ENCODE measurements at regions not wholly inside any gene's neighbourhood (a gene's known extent, or its start where the extent isn't known, plus 50 kb on each side); places are given as distances from the start of the nearest gene placed in this dataset.
"Not testable (repeated sequence)": the region's sequence is repeated elsewhere in the genome, so short reads cannot be mapped to it uniquely, and the experiment has no call there.

- not testable (repeated sequence) for H3K4me3 Mint-ChIP-seq, H3K27me3 Mint-ChIP-seq, H3K9me3 Mint-ChIP-seq, H3K4me1 Mint-ChIP-seq, H3K36me3 Mint-ChIP-seq, H3K27ac Mint-ChIP-seq
Observed at GRCh38 chr4:4028752-4029151, 198.0 kb downstream of the OTOP1 start.

- H3K36me3 Mint-ChIP-seq, H3K4me1 Mint-ChIP-seq, H3K9me3 Mint-ChIP-seq, H3K4me3 Mint-ChIP-seq, H3K27ac Mint-ChIP-seq, H3K27me3 Mint-ChIP-seq: not testable (repeated sequence)
Observed at GRCh38 chr4:4030509-4030908, 196.2 kb downstream of the OTOP1 start.

DNA sequence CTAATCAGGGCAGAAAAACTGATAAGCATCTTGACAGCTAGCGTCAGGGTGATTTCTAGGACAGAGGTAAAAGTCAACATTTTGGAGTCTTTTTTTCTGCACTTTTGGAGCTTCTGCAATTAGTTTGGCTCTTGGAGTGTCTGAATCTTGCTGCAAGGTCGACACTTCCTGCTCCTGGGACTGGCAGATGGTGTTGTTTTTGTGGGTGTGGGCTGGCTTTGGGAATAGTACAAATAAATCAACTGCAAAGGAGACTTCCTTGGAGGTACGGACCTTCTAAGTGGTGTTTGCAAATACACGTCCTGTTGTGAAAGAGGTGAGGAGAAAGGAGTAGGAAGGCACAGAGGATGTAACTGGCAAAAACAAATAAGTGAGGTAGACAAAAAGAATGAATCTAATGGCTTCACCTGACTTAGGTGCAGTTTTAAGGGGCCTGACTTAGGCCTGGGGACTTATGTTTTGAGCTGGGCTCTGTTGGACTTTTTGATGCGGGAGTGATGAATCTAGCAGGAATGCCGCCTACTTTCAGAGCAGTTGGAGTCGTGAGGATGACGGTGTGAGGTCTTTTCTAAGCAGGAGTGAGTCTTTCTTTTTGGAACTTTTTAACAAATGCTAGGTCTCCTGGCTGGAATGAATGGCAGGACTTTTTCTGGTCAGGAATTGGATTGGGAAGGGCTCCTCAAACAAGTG is 195.1 kb downstream of the OTOP1 start:
- not testable (repeated sequence) for H3K36me3 Mint-ChIP-seq, H3K27me3 Mint-ChIP-seq, H3K4me1 Mint-ChIP-seq, H3K9me3 Mint-ChIP-seq, H3K4me3 Mint-ChIP-seq, H3K27ac Mint-ChIP-seq

DNA sequence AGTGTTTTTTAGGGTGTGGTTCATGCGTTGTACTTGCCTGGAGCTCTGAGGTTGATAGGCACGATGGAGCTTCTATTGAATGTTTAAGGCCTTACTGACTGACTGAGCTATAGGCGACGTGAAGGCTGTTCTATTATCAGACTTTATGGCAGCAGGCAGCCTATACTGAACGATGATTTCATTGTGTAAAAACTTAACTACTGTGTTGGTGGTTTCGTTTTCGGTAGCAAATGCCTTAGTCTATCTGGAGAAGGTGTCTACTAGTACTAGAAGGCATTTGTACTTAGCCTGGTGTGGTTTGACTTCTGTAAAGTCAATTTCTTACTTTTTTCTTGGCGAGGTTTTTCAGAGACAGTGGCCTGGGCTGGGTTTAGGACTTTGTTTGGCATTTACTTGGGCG is 194.4 kb downstream of the OTOP1 start:
- H3K27me3 Mint-ChIP-seq, H3K4me1 Mint-ChIP-seq, H3K36me3 Mint-ChIP-seq, H3K4me3 Mint-ChIP-seq, H3K9me3 Mint-ChIP-seq, H3K27ac Mint-ChIP-seq: not testable (repeated sequence)

GRCh38 chr4:4032801-4033605 is 193.7 kb downstream of the OTOP1 start:
- not testable (repeated sequence) for H3K9me3 Mint-ChIP-seq, H3K27ac Mint-ChIP-seq, H3K36me3 Mint-ChIP-seq, H3K27me3 Mint-ChIP-seq, H3K4me3 Mint-ChIP-seq, H3K4me1 Mint-ChIP-seq

- not testable (repeated sequence) for H3K9me3 Mint-ChIP-seq, H3K4me3 Mint-ChIP-seq, H3K27ac Mint-ChIP-seq, H3K4me1 Mint-ChIP-seq, H3K36me3 Mint-ChIP-seq
- peaks cover 12% of the 10 kb centered on the region for H3K27me3 Mint-ChIP-seq
Observed at GRCh38 chr4:4037399-4038138, 189.2 kb downstream of the OTOP1 start.

- not testable (repeated sequence) for H3K4me3 Mint-ChIP-seq, H3K9me3 Mint-ChIP-seq, H3K27ac Mint-ChIP-seq, H3K36me3 Mint-ChIP-seq
- Mint-ChIP-seq H3K27me3 (peaks cover 54% of the 10 kb centered on the region), H3K4me1 (peaks cover 13% of the 10 kb centered on the region)
Observed at GRCh38 chr4:4045823-4046222, 180.9 kb downstream of the OTOP1 start.

- not testable (repeated sequence) for H3K9me3 Mint-ChIP-seq, H3K36me3 Mint-ChIP-seq, H3K27ac Mint-ChIP-seq, H3K4me3 Mint-ChIP-seq
- H3K27me3 Mint-ChIP-seq, result peaks cover 52% of the 10 kb centered on the region
- H3K4me1 Mint-ChIP-seq, result peaks cover 13% of the 10 kb centered on the region
Observed at GRCh38 chr4:4046686-4047085, 180.0 kb downstream of the OTOP1 start.

GRCh38 chr4:4047202-4047601 is 179.5 kb downstream of the OTOP1 start:
- Mint-ChIP-seq H3K27me3 (peaks cover 49% of the 10 kb centered on the region), H3K4me1 (peaks cover 13% of the 10 kb centered on the region), H3K4me3 (peak overlapping the region; percentile 36)
- H3K27ac Mint-ChIP-seq, H3K9me3 Mint-ChIP-seq, H3K36me3 Mint-ChIP-seq: not testable (repeated sequence)

GRCh38 chr4:4048227-4048626 is 178.5 kb downstream of the OTOP1 start:
- H3K27ac Mint-ChIP-seq, H3K36me3 Mint-ChIP-seq, H3K9me3 Mint-ChIP-seq, H3K4me3 Mint-ChIP-seq: not testable (repeated sequence)
- H3K4me1 Mint-ChIP-seq, result peaks cover 13% of the 10 kb centered on the region
- H3K27me3 Mint-ChIP-seq, result peaks cover 43% of the 10 kb centered on the region

GRCh38 chr4:4050781-4051180 is 175.9 kb downstream of the OTOP1 start:
- H3K4me1 Mint-ChIP-seq, result peaks cover 13% of the 10 kb centered on the region
- H3K27ac Mint-ChIP-seq, H3K9me3 Mint-ChIP-seq, H3K4me3 Mint-ChIP-seq, H3K36me3 Mint-ChIP-seq: not testable (repeated sequence)
- H3K27me3 Mint-ChIP-seq, result peaks cover 23% of the 10 kb centered on the region

- not testable (repeated sequence) for H3K4me1 Mint-ChIP-seq, H3K4me3 Mint-ChIP-seq, H3K36me3 Mint-ChIP-seq, H3K9me3 Mint-ChIP-seq, H3K27ac Mint-ChIP-seq
- H3K27me3 Mint-ChIP-seq, result peaks cover 16% of the 10 kb centered on the region
Observed at GRCh38 chr4:4052933-4053332, 173.8 kb downstream of the OTOP1 start.

DNA sequence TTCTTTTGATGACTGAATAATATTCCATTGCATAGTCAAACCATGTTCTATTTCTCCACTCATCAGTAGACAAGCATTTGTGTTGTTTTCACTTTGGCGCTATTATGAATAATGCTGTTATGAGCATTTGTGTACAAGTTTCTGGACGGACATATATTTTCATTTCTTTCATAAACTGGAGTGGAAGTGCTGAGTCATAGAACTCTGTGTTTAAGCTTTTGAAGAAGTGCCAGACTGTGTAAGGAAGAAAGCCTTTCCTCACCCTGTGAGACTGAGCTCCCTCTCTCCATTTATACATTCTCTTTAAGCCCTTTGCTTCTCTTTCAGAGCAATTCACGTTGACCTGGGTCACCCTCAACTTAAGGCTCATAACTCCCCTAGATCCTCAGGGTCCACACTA is 169.5 kb downstream of the OTOP1 start:
- not testable (repeated sequence) for H3K27ac Mint-ChIP-seq, H3K36me3 Mint-ChIP-seq, H3K9me3 Mint-ChIP-seq, H3K4me1 Mint-ChIP-seq, H3K4me3 Mint-ChIP-seq
- H3K27me3 Mint-ChIP-seq, result peaks cover 15% of the 10 kb centered on the region

- not testable (repeated sequence) for H3K4me3 Mint-ChIP-seq, H3K27ac Mint-ChIP-seq, H3K27me3 Mint-ChIP-seq, H3K4me1 Mint-ChIP-seq, H3K36me3 Mint-ChIP-seq, H3K9me3 Mint-ChIP-seq
Observed at GRCh38 chr4:4084171-4084570, 142.6 kb downstream of the OTOP1 start.

DNA sequence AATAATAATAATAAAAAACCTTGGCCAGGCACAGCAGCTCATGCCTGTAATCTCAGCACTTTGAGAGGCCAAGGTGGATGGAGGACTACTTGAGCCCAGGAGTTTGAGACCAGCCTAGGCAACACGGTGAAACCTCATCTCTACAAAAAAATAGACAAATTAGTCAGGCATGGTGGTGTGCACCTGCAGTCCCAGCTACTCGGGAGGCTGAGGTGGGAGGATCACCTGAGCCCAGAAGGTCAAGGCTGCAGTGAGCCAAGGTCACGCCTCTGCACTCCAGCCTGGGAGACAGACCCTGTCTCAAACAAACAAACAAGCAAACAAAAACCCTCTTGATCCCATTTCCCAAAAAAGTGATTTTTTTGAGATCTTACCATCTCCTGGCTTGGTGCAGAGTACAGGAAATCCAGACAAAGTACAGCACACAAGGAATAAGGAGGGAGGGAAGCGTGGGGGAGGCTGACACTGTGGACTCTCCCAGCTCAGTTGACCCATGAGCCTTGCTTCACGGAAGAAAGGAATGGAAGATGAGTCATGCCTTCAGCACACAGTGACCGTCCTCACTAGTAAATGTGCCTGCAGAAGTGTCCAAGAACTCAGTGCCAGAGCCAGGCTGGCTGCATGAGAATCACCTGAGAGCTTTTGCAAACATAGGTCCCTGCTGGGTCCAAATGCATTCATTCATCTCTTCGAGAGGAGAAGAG is 136.9 kb downstream of the OTOP1 start:
- H3K36me3 Mint-ChIP-seq, H3K4me3 Mint-ChIP-seq, H3K4me1 Mint-ChIP-seq, H3K9me3 Mint-ChIP-seq, H3K27ac Mint-ChIP-seq, H3K27me3 Mint-ChIP-seq: not testable (repeated sequence)

GRCh38 chr4:4090720-4091119 is 136.0 kb downstream of the OTOP1 start:
- H3K4me1 Mint-ChIP-seq, H3K4me3 Mint-ChIP-seq, H3K27ac Mint-ChIP-seq, H3K9me3 Mint-ChIP-seq, H3K27me3 Mint-ChIP-seq, H3K36me3 Mint-ChIP-seq: not testable (repeated sequence)
